Stimulated activated CD4-positive, alpha-beta T cell treated with anti-CD3 and anti-CD28 coated beads, Interleukin-1b, Interleukin-23, amount 100 ng/mL, for 24 hours (primary cell): ENCODE measurements at regions not wholly inside any gene's neighbourhood (a gene's known extent, or its start where the extent isn't known, plus 50 kb on each side); places are given as distances from the start of the nearest gene placed in this dataset.
A peak's percentile ranks its signal among the peaks of the same experiment; 100 is the strongest.

Experiments used
- DNase-seq, 4 experiments: peaks; one replicate each; pipeline ENCODE4 v3.0.0-alpha.2; 2020; ENCODE audit warnings: low read depth in 4 of 4, low spot score in 1 of 4

- no peak for DNase-seq
Observed at GRCh38 chr3:193780397-193780796, 187.4 kb downstream of the OPA1 start.

- DNase-seq: peak in 1 of 4 experiments; percentile 4
Observed at GRCh38 chr3:193780810-193781478, 187.9 kb downstream of the OPA1 start.

GRCh38 chr3:193782276-193782647 is 189.3 kb downstream of the OPA1 start:
- DNase-seq: no peak

DNA sequence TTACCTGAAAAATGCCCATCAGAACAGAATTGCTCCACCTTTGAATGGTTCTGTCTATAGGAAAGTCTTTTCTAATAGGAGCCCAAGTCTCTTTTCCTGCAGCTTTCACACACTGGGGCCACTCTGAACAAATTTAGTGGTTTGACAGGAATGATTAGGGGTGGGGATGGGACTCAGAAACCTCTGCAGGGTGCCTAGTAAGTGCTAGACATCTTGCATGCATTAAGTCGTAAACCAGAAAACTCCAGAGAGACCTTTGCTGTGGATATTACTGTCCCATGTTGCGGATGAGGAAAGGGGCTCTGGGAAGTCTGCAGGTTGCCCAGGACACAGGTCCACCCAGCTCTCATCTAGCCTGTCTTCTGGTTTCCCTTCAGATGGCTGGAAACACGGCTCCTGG is 189.7 kb downstream of the OPA1 start:
- no peak for DNase-seq

DNA sequence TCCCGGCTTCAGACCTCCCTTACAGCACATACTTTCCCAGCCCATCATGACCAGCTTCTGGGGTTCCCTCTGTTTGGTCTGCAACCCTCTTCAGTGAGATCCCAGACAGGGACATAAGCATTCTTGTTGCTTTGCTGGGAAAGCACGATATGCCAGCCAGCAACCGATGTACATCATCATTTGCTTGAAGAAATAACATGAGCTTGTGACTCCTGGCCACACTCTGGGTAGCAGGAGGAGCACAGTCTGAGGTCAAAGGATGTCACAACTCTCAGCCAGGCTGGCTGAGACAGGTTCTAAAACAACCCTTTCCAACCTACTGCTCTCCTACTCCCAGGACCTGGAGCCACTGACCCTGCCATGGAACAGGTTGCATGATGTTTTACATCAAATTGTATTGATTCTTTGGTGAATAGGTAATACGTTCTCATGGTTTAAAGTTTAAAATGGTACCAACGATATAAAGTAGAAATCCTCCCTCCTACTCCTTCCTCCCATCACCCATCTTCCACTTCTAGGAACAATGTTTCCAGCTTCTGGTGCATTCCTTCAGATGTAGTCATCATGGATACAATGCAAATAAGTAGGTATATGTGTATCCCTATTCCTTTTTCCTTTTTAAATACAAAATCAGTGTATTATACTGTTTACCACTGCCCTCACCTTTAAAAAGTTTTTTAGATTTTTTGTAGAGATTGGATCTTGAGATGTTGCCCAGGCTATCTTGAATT is 190.3 kb downstream of the OPA1 start:
- no peak for DNase-seq

- DNase-seq: no peak
Observed at GRCh38 chr3:193784822-193785221, 191.8 kb downstream of the OPA1 start.

GRCh38 chr3:193787496-193787870 is 194.5 kb downstream of the OPA1 start:
- no peak for DNase-seq

DNA sequence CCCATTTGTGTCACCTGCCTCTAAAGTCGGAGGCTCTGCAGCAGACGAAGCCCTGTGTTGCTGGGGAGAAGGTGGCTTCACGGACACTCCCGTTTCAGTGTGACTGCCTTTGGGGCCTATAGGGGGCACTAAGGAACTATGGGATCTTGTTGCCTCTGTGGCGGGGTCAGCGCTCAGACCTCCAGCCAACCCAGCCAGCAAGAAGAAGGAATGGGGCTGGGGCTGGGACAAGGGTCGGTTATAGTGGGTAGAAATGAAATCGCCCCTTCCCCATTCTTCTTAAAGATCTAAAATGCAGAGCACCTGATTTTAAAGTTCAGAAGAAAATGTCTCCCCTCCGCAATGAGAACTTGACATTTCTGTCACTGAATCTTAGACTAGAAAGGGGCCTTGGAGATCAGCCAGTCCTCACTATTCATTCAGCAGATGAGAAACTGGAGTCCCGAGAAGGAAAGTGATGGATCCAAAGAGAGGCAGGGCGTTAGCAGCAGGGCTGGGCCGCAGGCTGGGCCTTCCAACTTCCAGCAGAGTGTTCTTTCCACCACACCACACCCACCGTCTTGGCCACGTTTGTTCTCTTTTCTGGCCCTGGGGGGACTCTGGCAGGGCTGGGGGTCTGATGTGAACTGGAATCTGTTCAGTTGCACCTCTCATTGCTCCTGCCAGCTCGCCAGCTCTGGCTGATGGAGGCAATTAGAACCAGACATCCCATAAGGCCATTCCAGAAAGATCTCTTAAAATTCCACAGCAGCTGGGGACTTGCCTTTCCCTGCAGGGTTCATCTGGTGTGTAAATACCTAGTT is 195.4 kb downstream of the OPA1 start:
- no peak for DNase-seq

DNA sequence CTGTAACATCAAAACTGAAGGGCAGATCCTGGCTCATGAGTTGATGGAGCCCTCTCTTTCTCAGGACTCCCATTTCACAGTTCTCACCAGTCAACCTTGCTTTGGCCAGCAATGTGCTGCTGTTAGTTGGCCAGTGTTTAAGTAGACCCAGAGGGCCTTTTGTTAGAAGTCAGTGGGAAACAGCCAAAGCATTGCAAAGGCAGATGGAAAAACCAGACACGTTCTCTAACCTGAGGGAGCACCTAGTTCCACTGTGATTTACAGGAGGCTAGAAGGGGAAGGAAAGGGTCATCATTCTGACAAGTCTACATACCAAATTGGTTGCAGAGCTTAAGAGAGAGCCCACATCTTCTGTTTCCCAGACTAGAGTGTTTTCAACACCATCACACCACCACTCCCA is 196.4 kb downstream of the OPA1 start:
- DNase-seq: no peak

DNA sequence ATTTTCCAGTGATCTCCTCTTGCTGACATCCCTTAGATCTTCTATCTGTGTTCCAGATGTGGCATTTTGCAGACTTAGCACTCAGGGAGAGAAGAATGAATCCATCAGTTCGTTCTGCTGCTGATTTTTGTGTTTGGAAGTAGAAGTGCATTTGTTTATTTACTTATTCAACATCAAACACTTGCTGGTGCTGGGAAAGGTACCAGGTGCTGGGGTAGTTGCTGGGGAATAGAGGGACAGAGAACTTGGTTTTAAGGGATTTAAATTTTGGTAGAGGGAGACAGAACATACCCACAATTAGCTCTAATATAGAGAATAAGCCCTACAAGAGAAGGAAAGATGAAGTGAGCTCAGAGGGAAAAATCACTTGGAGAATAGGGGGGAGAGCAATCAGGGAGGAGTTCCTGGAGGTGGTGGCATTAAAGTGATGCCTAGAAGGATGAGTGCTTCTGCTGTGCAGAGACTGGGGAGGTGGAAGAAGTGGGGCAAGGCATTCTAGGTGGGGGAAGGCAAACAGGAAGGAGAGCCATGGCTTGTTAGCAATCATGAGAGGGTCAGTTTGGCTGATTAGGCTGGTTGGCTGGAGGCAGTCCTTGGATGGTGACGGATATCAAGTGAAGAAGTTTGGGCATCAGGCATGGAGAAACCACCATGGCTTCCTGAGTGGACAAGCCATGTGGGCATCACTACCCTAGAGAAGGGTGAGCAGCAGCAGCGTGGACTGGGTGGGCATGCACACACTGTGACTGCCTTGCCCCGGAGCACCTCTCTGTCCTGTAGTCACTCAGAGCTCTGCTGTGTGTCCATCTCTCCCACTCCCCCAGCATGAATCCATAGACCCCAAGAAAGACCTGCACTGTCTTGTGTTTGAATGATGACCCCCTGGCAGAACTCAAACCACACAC is 197.3 kb downstream of the OPA1 start:
- no peak for DNase-seq

DNA sequence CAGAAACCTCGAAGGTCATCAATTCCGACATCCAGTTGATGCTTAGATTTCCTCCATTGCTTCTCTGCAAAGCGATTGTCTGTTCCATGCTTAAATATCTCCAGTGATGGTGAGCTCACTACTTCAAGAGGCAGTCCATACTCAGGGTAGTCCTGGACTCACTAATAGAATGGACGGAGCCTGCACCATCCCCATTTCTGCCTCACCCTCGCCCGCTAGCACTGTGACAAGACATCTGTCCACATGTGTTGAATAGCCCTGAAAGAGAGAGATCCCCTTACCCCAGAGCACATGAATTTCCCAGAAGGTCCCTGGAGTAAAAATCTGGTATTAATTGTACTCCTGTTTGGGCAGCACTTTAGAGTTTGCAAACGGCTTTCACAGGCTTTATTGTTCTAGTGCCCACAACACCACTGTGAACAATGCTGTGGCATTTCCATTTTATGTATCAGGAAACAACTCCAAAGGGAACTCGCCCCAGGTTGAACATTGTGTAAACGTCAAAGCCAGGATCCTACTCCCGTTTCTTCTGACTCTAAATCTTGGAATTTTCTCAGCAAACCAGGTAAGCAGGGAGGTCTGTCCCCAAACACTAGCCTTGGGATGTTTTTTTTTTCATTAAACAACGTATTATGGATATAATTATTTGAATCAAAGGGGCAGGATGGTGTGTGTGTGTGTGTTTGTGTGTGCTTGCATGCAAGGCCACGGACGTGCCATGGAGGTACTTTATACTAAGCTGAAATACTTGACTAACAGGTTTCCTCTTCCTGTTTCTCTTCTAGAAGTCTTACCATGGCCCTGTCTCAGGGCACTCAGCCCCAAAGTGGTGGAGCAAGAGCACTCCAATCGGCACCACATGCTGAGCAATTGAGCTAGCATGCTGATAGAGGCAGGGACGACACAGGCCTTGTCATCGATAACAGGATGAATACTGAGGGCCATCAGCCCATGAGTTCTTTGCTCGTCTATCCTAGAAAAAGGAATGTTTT is 198.3 kb downstream of the OPA1 start:
- no peak for DNase-seq

- DNase-seq: no peak
Observed at GRCh38 chr3:193793123-193793522, 200.1 kb downstream of the OPA1 start.

GRCh38 chr3:193794002-193794881 is 201.2 kb downstream of the OPA1 start:
- no peak for DNase-seq

- no peak for DNase-seq
Observed at GRCh38 chr3:193795062-193795690, 202.2 kb downstream of the OPA1 start.

DNA sequence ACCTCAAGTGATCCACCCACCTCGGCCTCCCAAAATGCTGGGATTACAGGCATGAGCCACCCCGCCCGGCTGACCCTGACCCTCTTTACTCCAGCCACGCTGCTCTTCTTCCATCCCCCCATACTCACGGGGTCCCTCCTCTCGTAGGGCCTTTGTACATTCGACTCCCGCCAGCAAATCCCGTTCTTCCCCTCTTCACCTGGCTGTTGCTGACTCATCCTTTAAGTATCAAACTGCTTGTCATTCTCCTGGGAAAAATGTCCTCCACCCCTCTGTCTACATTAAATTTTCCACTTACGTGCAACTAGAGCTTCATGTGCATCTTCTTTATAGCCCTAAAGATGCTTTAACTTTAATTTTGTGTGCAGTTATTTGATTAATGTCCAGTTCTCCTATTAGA is 203.1 kb downstream of the OPA1 start:
- no peak for DNase-seq

DNA sequence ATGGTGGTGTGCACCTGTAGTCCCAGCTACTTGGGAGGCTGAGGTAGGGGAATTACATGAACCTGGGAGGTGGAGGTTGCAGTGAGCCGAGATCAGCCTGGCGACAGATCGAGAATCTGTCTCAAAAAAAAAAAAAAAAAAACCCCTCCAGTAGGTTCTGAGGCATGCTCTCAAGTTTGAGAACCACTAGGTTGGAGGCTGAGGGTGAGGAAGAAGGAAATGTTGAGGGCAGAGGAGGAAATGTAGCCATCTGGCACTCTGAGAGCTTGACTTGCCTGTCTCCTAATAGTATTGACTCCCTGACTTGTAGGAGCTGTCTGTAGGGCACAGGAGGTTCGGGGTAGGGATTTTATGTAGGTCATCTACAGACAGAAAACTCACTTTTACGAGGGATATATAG is 204.6 kb downstream of the OPA1 start:
- DNase-seq: no peak

- no peak for DNase-seq
Observed at GRCh38 chr3:193798051-193798450, 205.0 kb downstream of the OPA1 start.
